HG02763 (cell line): ENCODE measurements at regions not wholly inside any gene's neighbourhood (a gene's known extent, or its start where the extent isn't known, plus 50 kb on each side); places are given as distances from the start of the nearest gene placed in this dataset.

Experiments used
- ATAC-seq: cut with Tn5 transposase; IDR thresholded peaks from one replicate; pipeline ENCODE4 v1.9.1; 2021; ENCODE audit warnings: mild to moderate bottlenecking, moderate library complexity; ENCODE audit not compliant: unreplicated experiment

DNA sequence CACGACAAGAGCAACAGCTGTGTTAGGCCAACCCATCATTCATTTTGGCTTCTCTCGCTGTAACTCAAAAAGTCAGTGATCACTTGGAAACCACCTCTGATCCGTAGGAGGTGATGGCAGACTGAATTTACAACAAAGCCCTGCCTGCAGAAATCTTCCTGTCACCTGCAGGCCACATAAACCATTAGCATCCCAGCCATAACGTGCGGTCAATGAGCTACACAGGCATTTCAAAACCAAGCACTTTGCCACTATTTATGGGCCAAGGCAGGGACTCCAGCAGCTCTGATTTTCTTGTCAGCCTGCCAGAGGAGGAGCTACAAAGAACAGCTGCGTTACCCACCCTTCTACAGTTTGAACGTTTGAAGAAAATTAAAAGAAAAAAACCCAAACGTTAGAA, 228.1 kb upstream of the PPARGC1A start:
- ATAC-seq = no peak

DNA sequence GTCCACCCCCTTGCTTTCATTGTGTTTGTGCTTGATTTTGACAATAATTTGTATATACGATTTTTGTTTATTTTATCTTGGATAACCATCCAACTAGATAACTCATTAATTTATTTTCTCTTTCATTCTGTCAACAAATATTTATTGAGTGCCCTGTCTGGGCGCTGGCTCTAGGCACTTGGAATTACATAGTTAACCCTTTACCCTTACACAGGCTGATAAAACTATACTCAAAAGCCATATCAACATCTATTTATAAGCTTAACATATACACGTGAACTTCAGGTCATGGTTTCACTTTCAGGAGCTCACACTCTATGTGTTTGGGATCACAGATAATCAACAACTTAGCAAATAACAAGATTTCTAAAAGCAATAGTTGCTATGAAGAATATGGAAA, 226.3 kb upstream of the PPARGC1A start:
- no peak for ATAC-seq

DNA sequence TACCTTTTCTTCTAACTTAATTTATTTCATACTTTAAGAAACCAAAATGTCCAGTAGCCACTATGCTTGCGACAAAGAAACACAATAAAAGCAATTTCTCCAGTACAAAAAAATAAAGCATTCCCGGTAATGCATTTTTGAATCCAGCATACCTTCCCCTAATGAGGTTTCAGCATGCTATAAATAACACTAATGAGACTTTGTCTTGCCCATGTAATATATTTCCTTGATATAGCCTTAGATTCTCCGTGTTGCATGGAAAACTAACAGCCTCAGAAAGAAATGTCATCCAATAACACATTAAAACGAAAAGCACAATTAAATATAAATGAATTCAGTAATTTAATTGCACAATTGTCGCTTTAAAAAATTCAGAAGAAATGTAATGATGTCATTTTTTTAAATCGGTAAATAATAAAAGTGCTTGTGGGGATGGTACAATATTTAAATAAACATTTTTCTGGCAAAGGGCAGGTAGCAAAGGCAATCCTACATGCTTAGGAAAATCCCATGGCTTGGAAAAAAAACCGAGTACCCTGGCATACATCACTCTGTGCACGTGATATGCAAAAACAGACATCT, 225.2 kb upstream of the PPARGC1A start:
- no peak for ATAC-seq

DNA sequence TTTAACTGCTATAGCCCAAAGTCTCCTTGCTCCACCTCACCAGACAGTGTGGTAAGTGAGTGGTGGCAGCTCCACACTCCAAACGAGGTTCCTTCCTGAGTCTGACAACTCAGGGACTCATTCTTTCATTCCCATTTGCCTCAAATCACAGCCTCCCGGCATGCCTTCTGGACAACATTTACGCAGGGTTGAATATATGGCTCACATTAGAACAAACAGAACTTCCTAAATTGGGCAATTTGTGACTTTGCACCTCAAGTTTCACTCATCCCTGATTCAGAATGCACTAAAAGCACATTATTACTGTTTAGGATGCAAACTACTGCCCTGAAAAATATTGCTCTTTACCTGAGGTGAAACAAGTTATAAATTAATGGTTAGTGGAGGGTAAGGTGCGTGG, 224.6 kb upstream of the PPARGC1A start:
- ATAC-seq = no peak

DNA sequence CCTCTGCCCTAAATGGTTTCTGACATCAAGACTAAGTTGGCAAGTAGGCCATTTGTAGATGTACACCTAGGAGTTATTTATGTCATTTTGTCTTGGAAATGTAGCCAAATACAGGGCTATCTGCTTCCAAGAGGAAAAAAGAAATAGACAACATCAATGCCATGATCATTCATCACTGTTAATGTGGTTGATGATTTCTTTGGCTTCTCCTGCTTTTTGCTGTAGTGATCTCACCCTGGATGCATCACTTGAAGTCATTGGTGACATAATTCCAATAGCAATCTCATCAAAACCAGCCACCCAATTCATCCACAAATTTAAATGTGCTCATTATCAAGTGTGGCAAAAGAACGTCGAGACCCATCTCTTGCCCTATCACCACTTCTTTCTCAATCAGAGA, 222.6 kb upstream of the PPARGC1A start:
- ATAC-seq = no peak

DNA sequence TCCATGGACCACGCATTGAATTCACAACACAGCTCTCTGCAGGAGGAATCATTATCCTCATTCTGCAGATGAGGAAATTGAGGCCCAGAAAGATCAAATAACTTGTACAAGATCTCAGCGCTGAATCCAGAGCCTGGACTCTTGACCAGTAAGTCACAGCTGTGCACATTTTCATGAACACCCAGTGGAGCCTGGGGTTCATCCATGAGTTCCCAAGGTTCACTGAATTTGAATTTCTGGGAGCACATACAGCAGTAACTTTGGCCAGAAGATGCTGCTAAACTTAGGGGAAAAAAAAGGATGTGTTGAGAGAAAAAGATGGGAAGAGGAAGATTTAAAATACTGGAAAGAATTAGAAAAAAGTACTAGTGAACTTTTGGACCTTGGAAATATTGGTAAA, 218.7 kb upstream of the PPARGC1A start:
- ATAC-seq = no peak

DNA sequence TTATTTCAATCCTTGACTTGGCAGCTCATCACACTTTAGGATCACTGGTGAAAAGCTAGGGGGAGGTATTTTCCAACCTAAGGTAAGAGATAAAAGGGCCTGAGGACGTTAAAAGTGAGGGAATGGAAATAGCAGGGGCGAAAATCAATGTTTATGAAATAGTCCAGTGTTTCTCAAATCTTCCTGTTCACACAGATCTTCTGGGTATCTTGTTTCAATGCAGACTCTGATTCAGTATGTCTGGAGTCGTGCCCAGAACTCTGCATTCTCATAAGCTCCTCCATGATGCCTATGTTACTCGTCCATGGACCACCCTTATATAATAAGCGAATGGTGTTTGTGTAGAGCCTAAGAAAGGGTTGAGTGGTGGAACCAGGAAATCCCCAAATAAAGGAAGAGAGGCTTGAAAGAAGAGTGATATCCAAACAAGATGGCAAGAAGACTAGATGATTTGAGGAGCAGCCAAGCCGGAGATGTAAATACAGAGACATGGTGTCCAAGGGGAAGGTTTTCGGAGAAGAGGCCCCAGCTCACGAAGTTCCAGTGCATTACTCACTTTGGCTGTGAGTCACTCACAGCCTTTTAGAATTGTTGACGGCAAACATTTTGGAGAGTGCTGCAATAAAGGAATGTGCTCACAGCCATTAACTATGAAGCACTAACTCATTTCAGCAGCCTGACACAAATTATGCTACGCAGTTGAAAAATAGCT, 215.6 kb upstream of the PPARGC1A start:
- ATAC-seq = no peak

DNA sequence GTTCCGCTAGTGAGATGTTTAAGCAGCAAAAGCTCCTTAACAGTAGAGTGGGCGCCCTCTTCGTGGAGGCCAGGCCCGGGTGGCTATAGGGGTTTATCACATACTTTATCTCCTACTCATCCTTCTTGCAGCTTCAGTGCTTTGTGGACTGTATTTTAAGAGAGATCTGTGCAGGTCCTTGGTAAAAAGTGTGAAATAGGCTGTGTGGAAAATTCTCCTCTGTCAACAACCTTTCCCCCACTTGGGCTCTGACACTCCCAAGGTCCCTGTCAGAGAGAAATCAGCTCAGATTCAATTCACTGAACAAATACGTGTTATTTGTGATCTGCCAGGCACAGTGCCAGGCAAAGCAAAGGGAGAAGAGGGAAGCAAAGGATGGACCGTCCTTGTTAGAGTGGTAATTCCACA, 214.3 kb upstream of the PPARGC1A start:
- no peak for ATAC-seq

DNA sequence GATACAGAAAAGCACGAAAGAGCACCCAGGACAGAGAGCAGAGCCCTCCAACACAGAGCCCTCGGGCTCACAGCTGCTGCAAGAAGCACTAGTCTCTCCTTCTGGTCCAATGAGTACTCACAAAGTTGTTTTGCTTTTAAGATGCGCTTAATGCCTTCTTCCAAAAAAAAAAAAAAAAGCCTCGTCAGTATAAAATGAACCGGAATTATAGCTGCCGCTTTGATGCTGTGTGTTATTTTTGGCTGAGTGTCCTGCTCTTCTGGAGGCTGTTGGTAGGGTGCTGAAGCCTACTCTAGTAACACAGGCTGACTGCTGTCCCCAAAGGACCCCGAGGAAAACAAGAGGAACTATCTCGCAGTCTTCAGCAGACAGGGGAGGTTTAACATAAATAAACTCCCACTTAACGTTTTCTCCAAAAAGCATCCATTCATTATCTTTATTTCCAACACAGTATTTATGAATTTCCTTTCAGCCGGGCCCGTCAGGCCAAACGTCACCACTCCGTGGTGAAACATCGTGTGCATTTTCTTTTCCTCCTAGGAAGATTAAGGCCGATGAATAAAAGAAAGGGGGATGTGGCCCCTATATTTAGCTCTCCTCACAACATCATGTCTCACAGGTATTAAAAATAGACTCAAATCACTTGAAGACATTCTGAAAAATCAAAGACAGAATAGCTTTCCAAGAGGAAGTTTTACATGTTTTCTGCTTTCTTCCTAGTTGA, 213.7 kb upstream of the PPARGC1A start:
- ATAC-seq = no peak

DNA sequence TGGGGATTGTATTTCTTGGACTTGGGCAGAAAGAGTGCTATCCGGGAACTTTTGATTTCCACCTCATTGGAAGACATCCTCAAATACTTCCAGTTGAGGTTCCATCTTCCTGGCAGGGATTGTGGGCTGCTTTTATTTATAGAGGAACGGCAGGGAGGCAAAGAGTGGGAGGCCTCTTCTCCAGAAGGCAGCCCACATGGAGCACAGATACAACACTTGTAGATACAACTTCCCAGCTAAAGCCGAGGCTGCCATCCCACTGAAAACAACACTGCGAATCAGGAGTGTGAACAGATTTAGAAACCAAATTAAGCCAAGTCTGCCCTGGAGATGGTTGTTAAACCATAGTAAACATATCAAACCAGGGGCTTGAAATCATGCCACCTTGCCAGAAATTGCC, 212.8 kb upstream of the PPARGC1A start:
- ATAC-seq = no peak

DNA sequence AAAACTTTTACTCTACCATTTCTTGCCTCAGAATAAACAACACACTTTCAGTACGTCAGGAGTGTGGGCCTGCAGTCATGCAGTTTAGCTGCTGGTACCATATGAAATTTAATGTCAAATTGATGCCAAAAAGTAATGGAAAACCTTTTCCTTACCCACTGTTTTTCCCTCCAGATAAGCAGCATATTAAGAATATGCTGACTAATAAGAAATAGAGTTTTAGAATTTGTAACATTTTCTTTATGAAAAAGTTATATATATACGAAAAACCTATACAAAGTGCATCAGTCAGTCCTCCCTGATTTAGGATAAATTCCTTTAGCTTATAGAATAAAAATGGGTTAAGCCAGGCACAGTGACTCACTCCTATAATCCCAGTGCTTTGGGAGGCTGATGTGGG, 206.8 kb upstream of the PPARGC1A start:
- ATAC-seq = no peak

DNA sequence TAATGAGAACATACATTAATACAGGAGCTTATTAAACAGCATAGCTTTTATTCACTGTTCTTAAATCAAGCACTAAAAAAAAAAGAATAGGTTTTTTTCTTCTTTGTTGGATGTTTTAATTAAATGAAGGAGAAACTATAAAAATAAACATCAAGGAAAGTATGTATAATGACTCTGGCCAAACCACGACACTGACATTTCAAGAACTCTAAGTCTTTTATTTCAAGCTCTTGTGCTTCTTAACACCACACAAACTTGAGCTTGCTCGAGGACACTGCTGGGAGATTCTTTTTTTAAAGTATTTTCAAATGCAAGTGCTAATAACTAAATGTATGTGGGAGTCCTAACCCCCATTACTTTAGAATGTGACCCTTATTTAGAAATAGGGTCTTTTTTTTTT, 204.9 kb upstream of the PPARGC1A start:
- no peak for ATAC-seq

DNA sequence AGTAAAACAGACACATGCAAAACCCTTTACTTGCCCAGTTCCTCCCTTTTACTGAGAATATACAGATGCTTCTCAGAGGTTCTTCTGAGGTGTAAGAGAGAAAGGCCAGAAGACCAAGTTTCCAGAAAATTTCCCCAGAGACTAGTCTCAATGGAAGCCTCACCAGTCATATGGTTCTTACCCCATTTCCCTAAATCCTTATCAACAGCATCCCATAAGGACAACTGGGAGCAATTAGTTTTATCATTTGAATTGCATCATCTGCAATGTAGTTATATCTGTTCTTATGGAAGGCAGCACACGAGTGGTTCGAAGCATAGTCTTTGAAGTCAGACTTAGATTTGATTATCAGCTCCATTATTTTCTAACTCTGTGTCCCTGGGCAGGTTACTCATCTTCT, 203.6 kb upstream of the PPARGC1A start:
- ATAC-seq = no peak

DNA sequence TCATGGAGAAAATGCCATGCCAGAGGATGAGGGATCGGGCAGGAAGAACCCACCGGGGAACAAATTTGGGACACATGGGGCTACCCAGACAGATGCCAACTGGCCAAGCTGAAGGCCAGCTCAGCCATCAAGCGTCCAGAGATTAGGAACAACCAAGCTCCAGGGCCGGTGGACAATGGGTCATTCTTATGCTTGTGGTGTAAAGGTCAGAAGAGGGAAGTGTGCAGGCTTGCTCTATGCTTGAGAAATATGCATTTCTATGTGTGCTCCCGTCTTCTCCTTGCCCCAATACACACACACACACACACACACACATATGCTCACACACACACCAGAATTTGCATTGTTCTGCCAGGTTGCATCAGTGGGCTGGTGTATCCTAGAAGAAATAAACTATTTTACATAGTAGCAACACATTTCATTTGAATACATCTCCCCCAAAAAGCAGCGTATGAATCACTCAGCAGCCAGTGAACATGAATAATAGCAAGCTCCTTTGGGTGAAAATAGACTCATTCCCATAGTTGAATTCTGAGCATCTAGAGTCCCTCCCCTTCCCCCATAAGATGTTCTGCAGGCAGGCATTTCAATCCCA, 201.9 kb upstream of the PPARGC1A start:
- ATAC-seq = no peak

DNA sequence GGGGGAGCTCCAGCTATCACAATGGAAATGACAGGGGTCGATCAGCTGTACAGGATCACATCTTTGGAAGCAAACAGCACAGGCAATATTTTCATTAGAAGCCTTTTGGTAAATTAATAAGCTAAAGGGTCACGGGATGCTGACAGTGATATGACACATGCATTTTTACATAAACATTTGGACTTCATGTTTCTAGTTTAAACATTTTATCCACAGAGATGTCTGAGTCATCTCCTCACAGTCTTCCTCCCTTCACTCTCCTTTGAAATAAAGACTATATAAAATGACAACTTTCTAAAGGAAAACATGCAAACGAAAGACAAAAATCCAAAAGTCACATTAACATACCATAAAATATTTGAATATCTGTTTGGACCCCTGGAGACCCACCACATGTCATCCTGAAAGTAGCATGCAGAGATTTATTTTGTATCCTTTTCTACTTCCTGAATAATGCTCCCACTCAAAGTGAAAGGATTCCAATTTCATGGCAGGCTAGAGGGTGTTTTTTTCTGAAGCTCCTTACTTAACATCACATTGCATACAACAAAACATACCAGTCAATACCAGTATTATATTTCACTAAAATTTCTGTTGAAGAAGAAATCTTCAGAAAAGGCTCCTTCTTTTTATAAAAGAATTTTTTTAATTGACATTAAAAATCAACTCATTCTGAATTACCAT, 200.1 kb upstream of the PPARGC1A start:
- no peak for ATAC-seq

DNA sequence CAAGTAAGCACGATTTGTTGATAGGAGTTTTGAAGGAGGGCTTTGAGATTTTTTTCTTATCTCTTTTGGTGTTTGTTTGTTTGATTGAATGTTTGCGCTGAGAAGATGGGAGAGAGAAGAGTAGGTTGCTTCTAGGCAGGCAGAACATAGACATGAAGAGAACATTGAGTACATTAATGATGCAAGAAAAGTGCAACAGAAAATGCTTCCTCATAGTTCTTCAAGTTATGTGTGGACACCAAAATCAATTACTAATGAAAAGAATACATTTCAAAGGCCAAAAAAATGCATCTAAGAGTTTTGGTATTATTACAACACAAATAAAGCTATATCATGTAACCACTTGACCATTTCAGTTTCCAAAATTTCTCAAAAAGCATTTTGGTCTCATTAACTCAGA, 191.0 kb upstream of the PPARGC1A start:
- ATAC-seq = no peak

DNA sequence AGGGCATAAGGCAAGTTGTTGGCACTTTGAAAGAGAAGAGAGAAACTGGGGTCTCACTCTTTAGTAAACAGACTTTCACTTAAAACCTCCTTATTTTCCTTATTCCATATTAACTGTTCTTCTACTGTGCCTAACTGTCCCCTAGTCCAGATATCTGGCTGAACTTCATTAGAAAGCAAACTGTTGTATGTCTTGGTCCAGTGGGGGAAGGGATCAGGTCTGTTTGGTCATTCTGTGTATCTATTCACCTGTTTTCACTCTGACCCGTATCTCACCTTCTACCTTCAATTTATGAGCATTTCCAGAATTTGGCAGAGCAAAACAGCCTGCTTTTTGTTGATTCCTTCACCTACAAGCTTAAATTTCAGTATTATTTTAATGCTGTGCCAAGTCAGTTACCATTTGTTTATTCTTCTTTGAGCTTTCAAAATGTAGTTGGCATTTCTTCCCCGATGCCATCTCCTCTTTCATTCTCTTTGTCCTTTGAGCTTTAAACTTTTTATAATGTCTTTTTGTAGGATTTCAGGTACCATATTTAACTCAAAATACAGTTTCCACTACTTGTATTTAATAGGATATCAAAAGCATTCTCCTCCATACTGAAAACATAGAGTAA, 188.6 kb upstream of the PPARGC1A start:
- ATAC-seq = no peak

DNA sequence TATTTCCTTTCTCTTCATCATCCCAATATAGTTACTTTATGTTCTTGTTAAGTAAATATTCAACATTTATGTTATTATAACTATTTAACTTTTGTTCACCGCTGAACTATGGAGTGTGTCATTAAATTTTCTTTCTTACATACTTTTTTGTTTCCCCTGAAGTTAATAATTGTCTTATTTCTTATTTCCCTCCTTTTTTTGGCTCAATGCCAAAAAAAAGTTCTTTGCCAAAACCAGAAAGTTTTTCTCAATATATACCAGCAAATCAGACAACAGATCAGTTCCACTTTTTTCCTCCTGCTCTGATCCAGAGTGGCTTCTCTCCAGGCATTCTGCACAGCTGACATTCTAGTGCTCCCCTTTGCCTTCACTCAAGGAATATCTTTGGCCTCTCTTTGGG, 187.0 kb upstream of the PPARGC1A start:
- no peak for ATAC-seq

DNA sequence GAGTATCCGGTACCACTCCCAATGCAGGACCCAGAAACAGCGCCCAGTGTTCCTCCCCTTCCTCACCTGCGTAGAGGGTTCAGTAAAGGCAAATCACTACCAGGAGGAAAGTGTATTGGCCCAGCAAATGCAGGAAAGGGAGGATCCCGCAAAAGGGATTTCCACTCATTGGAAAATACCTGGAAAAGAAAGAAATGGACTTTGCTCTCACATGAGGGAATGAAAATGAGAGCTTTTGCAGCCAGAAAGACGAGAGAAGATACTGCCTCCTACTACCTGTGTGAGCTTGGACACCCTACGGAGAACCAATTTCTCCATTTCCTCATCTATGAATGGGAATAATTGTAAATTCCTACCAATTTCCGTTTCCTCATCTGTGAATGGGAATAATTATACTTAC, 184.1 kb upstream of the PPARGC1A start:
- ATAC-seq = no peak

DNA sequence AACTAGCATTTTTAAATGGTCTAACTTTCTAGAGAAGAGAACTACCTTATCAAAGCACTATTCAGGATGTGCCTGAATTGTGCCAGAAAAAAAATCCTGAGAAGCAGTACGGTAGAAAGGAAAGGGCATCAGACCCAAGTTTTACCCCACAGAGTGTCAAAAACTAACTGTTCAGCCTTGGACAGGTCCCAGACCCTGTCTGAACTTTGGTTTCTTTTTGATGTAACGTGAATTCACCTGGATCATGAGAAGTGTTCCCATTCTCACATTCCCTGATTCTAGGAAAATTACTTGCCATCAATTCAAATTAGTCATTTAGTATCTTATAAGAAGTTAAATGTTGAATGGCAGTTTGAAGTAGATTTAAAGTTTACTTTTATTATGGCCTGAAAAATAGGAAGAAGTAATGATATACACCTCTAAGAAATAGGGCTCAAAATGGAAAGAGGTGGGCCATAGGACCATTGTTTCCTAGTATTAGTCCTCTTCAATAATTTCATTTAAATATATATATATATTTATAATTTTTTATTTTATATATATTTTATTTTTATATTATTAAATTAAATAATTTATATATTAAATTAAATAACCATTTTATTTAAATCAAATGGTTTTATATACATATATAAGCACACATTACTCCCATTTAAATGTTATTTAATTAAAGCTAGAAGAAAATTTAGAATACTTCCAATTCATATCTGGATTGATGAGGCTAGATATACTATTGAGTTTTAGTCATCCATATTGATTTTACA, 181.9 kb upstream of the PPARGC1A start:
- no peak for ATAC-seq
